A673 (cell line): ENCODE measurements at regions not wholly inside any gene's neighbourhood (a gene's known extent, or its start where the extent isn't known, plus 50 kb on each side); places are given as distances from the start of the nearest gene placed in this dataset.

Experiments used
- BruUV-seq: library from RNA; stranded (reverse); fragments of 400-500 nt; replicated peaks from 2 replicates; lab custom pipeline; 2021; lab: Mats Ljungman, UMichigan
- CTCF ChIA-PET: fragments of 300-600 bp; sonication (Branson Sonifier 250); formaldehyde crosslinking; loops from one replicate; lab custom pipeline; 2022; ENCODE audit warnings: antibody characterized with exemption; lab: Charles Lee
- POLR2A ChIA-PET: fragments of 300-600 bp; sonication (Branson Sonifier 250); formaldehyde crosslinking; loops from one replicate; lab custom pipeline; 2022; ENCODE audit warnings: antibody characterized with exemption; ENCODE audit not compliant: low non-redundant PET; lab: Charles Lee
- DNase-seq: peaks from one replicate; pipeline ENCODE4 v3.0.0-alpha.2; 2015; ENCODE audit warnings: low spot score
- H3K27ac ChIP-seq: fragments of 200-600 bp; sonication (generic); 2 replicates; pipeline ENCODE4 v1.5.1; 2016; ENCODE audit warnings: mixed run types, low read depth, mild to moderate bottlenecking, mixed read lengths, antibody characterized with exemption, low read length; ENCODE audit not compliant: poor library complexity, severe bottlenecking
- H3K27me3 ChIP-seq: fragments of 200-600 bp; sonication (generic); replicated peaks from 2 replicates; pipeline ENCODE4 v1.6.1; 2017; ENCODE audit warnings: mixed run types, low read depth, mild to moderate bottlenecking, mixed read lengths, antibody characterized with exemption, low read length; ENCODE audit not compliant: insufficient read depth, poor library complexity
- H3K36me3 ChIP-seq: fragments of 200-600 bp; sonication (generic); 2 replicates; pipeline ENCODE4 v1.6.1; 2016; ENCODE audit warnings: mixed run types, mild to moderate bottlenecking, mixed read lengths, antibody characterized with exemption, low read length; ENCODE audit not compliant: insufficient read depth, poor library complexity, severe bottlenecking
- H3K4me1 ChIP-seq: fragments of 200-600 bp; sonication (generic); 2 replicates; pipeline ENCODE4 v1.6.1; 2017; ENCODE audit warnings: mixed run types, mild to moderate bottlenecking, mixed read lengths, antibody characterized with exemption, low read length; ENCODE audit not compliant: insufficient read depth, poor library complexity, severe bottlenecking
- H3K4me3 ChIP-seq: fragments of 200-600 bp; sonication (generic); 2 replicates; pipeline ENCODE4 v1.5.1; 2016; ENCODE audit warnings: low read depth, mixed run types, mild to moderate bottlenecking, mixed read lengths, low read length; ENCODE audit not compliant: poor library complexity, severe bottlenecking
- H3K9me3 ChIP-seq: fragments of 200-600 bp; sonication (generic); 2 replicates; pipeline ENCODE4 v1.6.1; 2016; ENCODE audit warnings: mixed run types, low read depth, mild to moderate bottlenecking, mixed read lengths, antibody characterized with exemption, low read length; ENCODE audit not compliant: poor library complexity, severe bottlenecking
- CTCF ChIP-seq: fragments of 300-800, 200-600 bp; sonication (generic); conservative IDR thresholded peaks from 2 replicates; pipeline ENCODE4 v1.5.1; 2017; ENCODE audit warnings: low read depth, mild to moderate bottlenecking, antibody characterized with exemption, low read length, moderate library complexity, mixed read lengths
- EZH2 ChIP-seq: fragments of 200-600 bp; sonication (generic); IDR thresholded peaks from 2 replicates; pipeline ENCODE4 v1.6.1; 2017; ENCODE audit warnings: borderline replicate concordance, low read depth, mild to moderate bottlenecking, mixed read lengths, antibody characterized with exemption, low read length; ENCODE audit not compliant: poor library complexity, severe bottlenecking
- intact Hi-C: fragments of 100-400 bp; cut with micrococcal nuclease; formaldehyde crosslinking; loops from one replicate; pipeline ENCODE4 v1.10.0; 2022; ENCODE audit not compliant: unreplicated experiment

DNA sequence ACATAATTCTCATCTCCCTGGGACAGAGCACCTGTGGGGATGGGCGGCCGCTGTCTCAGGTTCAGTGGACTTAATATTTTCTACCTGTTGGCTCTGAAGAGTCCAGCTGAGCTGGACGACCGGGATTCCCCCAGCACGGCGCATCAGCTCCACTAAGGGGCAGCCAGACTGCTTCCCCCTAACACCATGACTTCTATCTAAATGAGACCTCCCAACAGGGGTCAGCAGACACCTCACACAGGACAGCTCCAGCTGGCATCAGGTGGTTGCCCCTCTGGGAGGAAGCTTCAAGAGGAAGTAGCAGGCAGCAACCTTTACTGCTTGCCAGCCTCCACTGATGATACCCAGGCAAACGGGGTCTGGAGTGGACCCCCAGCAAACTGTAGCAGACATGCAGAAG lies 226.0 kb upstream of the DSEL start:
- Histone ChIP-seq H3K9me3 (peaks cover 12% of the 10 kb centered on the region), H3K4me3 (no peak overlapping the region), H3K27me3 (no peaks in the 10 kb centered on the region), H3K27ac (no peak overlapping the region), H3K36me3 (no peaks in the 10 kb centered on the region), H3K4me1 (no peaks in the 10 kb centered on the region)
- TF ChIP-seq EZH2 (no peak), CTCF (no peak)
- intact Hi-C loops = no loop called here
- CTCF ChIA-PET = no interaction called here
- DNase-seq = no peak
- no TSS peak for BruUV-seq
- POLR2A ChIA-PET = interaction anchor here (0.6 kb wide), 1 partner anchor 13 kb away, joined by 4 read pairs; no protein-coding TSS in a partner anchor

DNA sequence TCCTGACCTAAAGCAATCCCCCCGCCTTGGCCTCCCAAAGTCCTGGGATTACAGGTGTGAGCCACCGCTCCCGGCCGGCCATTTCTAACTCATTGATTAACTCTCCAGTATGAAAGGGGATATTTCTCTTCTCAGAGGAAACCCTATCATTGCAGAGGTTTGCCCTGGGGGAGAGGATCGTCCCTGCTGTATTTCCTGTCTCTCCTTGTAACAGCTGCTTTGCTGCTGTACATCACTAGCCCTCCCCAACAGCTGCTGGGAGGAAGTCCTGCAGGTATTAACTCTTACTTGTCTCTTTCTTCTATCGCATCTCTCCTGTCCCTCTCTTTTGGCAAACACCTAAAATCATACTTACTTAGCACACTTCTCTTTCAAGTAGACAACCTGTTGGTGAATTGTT lies 219.0 kb upstream of the DSEL start:
- no peaks in the 10 kb centered on the region for H3K36me3 ChIP-seq
- ChIA-PET POLR2A (interaction anchor here (0.7 kb wide), 1 partner anchor 262 kb away, joined by 3 read pairs; no protein-coding TSS in a partner anchor), CTCF (no interaction called here)
- BruUV-seq = no TSS peak
- no peak overlapping the region for H3K27ac ChIP-seq
- TF ChIP-seq EZH2 = no peak
- no peak for TF ChIP-seq CTCF
- no peak for DNase-seq
- H3K9me3 ChIP-seq = no peaks in the 10 kb centered on the region
- intact Hi-C loops = no loop called here
- no peak overlapping the region for H3K4me3 ChIP-seq
- no peaks in the 10 kb centered on the region for H3K27me3 ChIP-seq
- no peaks in the 10 kb centered on the region for H3K4me1 ChIP-seq

- ChIA-PET POLR2A (no interaction called here), CTCF (no interaction called here)
- H3K27me3 ChIP-seq = no peaks in the 10 kb centered on the region
- TF ChIP-seq EZH2 (no peak), CTCF (no peak)
- no TSS peak for BruUV-seq
- no peaks in the 10 kb centered on the region for H3K9me3 ChIP-seq
- no peaks in the 10 kb centered on the region for H3K36me3 ChIP-seq
- DNase-seq = no peak
- no peak overlapping the region for H3K4me3 ChIP-seq
- intact Hi-C loops = no loop called here
- no peaks in the 10 kb centered on the region for H3K4me1 ChIP-seq
- H3K27ac ChIP-seq = no peak overlapping the region
Observed at GRCh38 chr18:67733088-67733487, 216.6 kb upstream of the DSEL start.
